H1 (cell line): ENCODE measurements at regions not wholly inside any gene's neighbourhood (a gene's known extent, or its start where the extent isn't known, plus 50 kb on each side); places are given as distances from the start of the nearest gene placed in this dataset.
A peak's percentile ranks its signal among the peaks of the same experiment; 100 is the strongest.

ENCODE experiments used
- CTCF ChIA-PET: fragments of 300-600 bp; sonication (Branson Sonifier 250); formaldehyde crosslinking; loops from one replicate; lab custom pipeline; 2021; ENCODE audit not compliant: partially characterized antibody; lab: Charles Lee
- POLR2A ChIA-PET: fragments of 300-600 bp; sonication (Branson Sonifier 250); formaldehyde crosslinking; loops from one replicate; lab custom pipeline; 2021; ENCODE audit warnings: inconsistent platforms; ENCODE audit not compliant: partially characterized antibody; lab: Charles Lee
- DNase-seq, 2 experiments: peaks; one replicate each; pipeline versions ENCODE4 v3.0.0 to v3.0.0-alpha.2; 2010 to 2022; ENCODE audit warnings: low spot score in 2 of 2, low read depth in 1 of 2, mixed read lengths in 1 of 2
- FAIRE-seq: peaks from 2 replicates; lab custom pipeline; 2011; peaks lifted over from hg19 to GRCh38; lab: Jason Lieb, UNC
- H2AFZ ChIP-seq: 2 replicates; pipeline ENCODE4 v1.8.1; 2012; ENCODE audit warnings: low read length, inconsistent platforms
- H2AK5ac ChIP-seq: 2 replicates; pipeline ENCODE4 v1.6.1; 2013; ENCODE audit warnings: low read depth, low read length
- H2BK120ac ChIP-seq: replicated peaks from 2 replicates; pipeline ENCODE3; 2013; ENCODE audit warnings: low read depth, low read length, inconsistent platforms
- H2BK12ac ChIP-seq: 2 replicates; pipeline ENCODE4 v1.6.1; 2013; ENCODE audit warnings: low read depth, low read length
- H2BK15ac ChIP-seq: 2 replicates; pipeline ENCODE4 v1.6.1; 2013; ENCODE audit warnings: low read length
- H2BK20ac ChIP-seq: 2 replicates; pipeline ENCODE4 v1.6.1; 2013; ENCODE audit warnings: low read length
- H2BK5ac ChIP-seq: 2 replicates; pipeline ENCODE4 v1.6.1; 2013; ENCODE audit warnings: low read depth, low read length
- H3K14ac ChIP-seq: 2 replicates; pipeline ENCODE4 v1.6.1; 2013; ENCODE audit warnings: inconsistent platforms; ENCODE audit not compliant: insufficient read length
- H3K18ac ChIP-seq: 2 replicates; pipeline ENCODE4 v1.6.1; 2013; ENCODE audit warnings: low read length; ENCODE audit errors: extremely low read depth
- H3K23ac ChIP-seq: 2 replicates; pipeline ENCODE4 v1.6.1; 2013; ENCODE audit warnings: inconsistent platforms; ENCODE audit not compliant: insufficient read length
- H3K23me2 ChIP-seq: 2 replicates; pipeline ENCODE4 v1.6.1; 2013; ENCODE audit warnings: low read depth, low read length
- H3K27ac ChIP-seq: 2 replicates; pipeline ENCODE4 v1.6.1; 2011; ENCODE audit warnings: low read depth, low read length, inconsistent platforms
- H3K27me3 ChIP-seq, 4 experiments: replicated peaks in 1 of 4; 1 replicate in 1 of 4; 2 replicates in 3 of 4; pipeline versions ENCODE4 v1.6.1 to v1.8.1; 2011 to 2013; ENCODE audit warnings: low read length in 3 of 4, mild to moderate bottlenecking in 3 of 4, inconsistent platforms in 2 of 4, mixed read lengths in 2 of 4, moderate library complexity in 1 of 4; ENCODE audit not compliant: control insufficient read depth in 3 of 4, insufficient read depth in 3 of 4; ENCODE audit errors: extremely low read depth in 1 of 4
- H3K36me3 ChIP-seq, 4 experiments: 2 replicates each; pipeline versions ENCODE4 v1.6.1 to v1.8.1; 2011 to 2013; ENCODE audit warnings: mild to moderate bottlenecking in 4 of 4, low read length in 3 of 4, moderate library complexity in 2 of 4, control low read depth in 1 of 4, inconsistent platforms in 1 of 4; ENCODE audit not compliant: insufficient read depth in 4 of 4, control insufficient read depth in 2 of 4
- H3K4ac ChIP-seq: replicated peaks from 2 replicates; pipeline ENCODE3; 2013; ENCODE audit warnings: low read length, low read depth, mixed read lengths, inconsistent platforms; ENCODE audit not compliant: insufficient read length
- H3K4me1 ChIP-seq, 4 experiments: replicated peaks in 1 of 4; 1 replicate in 1 of 4; 2 replicates in 3 of 4; pipeline versions ENCODE4 v1.6.1 to v1.8.1; 2011 to 2013; ENCODE audit warnings: low read length in 3 of 4, inconsistent platforms in 2 of 4, mixed read lengths in 1 of 4; ENCODE audit not compliant: insufficient read depth in 4 of 4, control insufficient read depth in 3 of 4
- H3K4me2 ChIP-seq, 2 experiments: 2 replicates each; pipeline versions ENCODE4 v1.6.1 to v1.8.1; 2011 to 2013; ENCODE audit warnings: low read depth in 2 of 2, low read length in 2 of 2, control low read depth in 1 of 2, inconsistent platforms in 1 of 2, mild to moderate bottlenecking in 1 of 2; ENCODE audit not compliant: insufficient read depth in 1 of 2
- H3K4me3 ChIP-seq, 4 experiments: fragments of 200-600, 300-600 bp in 1 of 4; sonication (generic), shearing (Covaris generic), sonication (Bioruptor Twin) in 1 of 4; 2 replicates each; pipeline versions ENCODE4 v1.5.1 to v1.8.1; 2011 to 2016; ENCODE audit warnings: low read length in 4 of 4, low read depth in 3 of 4, control low read depth in 2 of 4, inconsistent platforms in 2 of 4, mild to moderate bottlenecking in 2 of 4, mixed read lengths in 1 of 4, moderate library complexity in 1 of 4; ENCODE audit not compliant: insufficient read depth in 2 of 4; ENCODE audit errors: extremely low read depth in 1 of 4
- H3K56ac ChIP-seq: replicated peaks from 2 replicates; pipeline ENCODE3; 2013; ENCODE audit warnings: low read depth, mild to moderate bottlenecking, mixed read lengths, low read length, inconsistent platforms; ENCODE audit not compliant: insufficient read length
- H3K79me1 ChIP-seq: 2 replicates; pipeline ENCODE4 v1.6.1; 2013; ENCODE audit warnings: low read depth, low read length, control low read depth
- H3K79me2 ChIP-seq, 2 experiments: 2 replicates each; pipeline versions ENCODE4 v1.6.1 to v1.8.1; 2012 to 2013; ENCODE audit warnings: low read length in 2 of 2, mild to moderate bottlenecking in 2 of 2, inconsistent platforms in 1 of 2; ENCODE audit not compliant: insufficient read depth in 2 of 2, control insufficient read depth in 1 of 2
- H3K9ac ChIP-seq, 4 experiments: replicated peaks in 1 of 4; 1 replicate in 1 of 4; 2 replicates in 3 of 4; pipeline versions ENCODE4 v1.6.1 to v1.8.1; 2011 to 2013; ENCODE audit warnings: low read depth in 3 of 4, low read length in 3 of 4, control low read depth in 2 of 4, mild to moderate bottlenecking in 2 of 4, moderate library complexity in 2 of 4, inconsistent platforms in 1 of 4; ENCODE audit errors: extremely low read depth in 1 of 4
- H3K9me3 ChIP-seq, 2 experiments: 2 replicates each; pipeline versions ENCODE4 v1.6.1 to v1.8.1; 2012 to 2013; ENCODE audit warnings: mild to moderate bottlenecking in 2 of 2, moderate library complexity in 2 of 2, control low read depth in 1 of 2, inconsistent platforms in 1 of 2, low read depth in 1 of 2, low read length in 1 of 2, mixed read lengths in 1 of 2; ENCODE audit not compliant: insufficient read depth in 2 of 2
- H4K20me1 ChIP-seq, 2 experiments: replicated peaks in 1 of 2; 2 replicates each; pipeline versions ENCODE3 to v1.8.1; 2011 to 2013; ENCODE audit warnings: inconsistent platforms in 2 of 2, low read length in 2 of 2, mild to moderate bottlenecking in 1 of 2; ENCODE audit not compliant: insufficient read depth in 2 of 2, control insufficient read depth in 1 of 2
- H4K5ac ChIP-seq: 2 replicates; pipeline ENCODE4 v1.6.1; 2013; ENCODE audit warnings: low read length, low read depth, mixed read lengths, inconsistent platforms; ENCODE audit not compliant: insufficient read length
- H4K8ac ChIP-seq: 2 replicates; pipeline ENCODE4 v1.8.0; 2013; ENCODE audit warnings: mild to moderate bottlenecking, moderate library complexity, low read length, inconsistent platforms; ENCODE audit not compliant: insufficient read depth; ENCODE audit errors: extremely low read depth
- H4K91ac ChIP-seq: replicated peaks from 2 replicates; pipeline ENCODE3; 2013; ENCODE audit warnings: low read length, mixed read lengths, inconsistent platforms; ENCODE audit not compliant: insufficient read length
- RAD21 ChIP-seq, 2 experiments: IDR thresholded peaks in 1 of 2; conservative IDR thresholded peaks in 1 of 2; 2 replicates each; pipeline ENCODE4 v1.6.1; 2011; ENCODE audit warnings: low read depth in 2 of 2, low read length in 2 of 2, improper control_type of control experiment in 1 of 2, inconsistent platforms in 1 of 2, mild to moderate bottlenecking in 1 of 2, moderate library complexity in 1 of 2
- TBP ChIP-seq: IDR thresholded peaks from 2 replicates; pipeline ENCODE4 v1.6.1; 2011; ENCODE audit warnings: low read depth, low read length, improper control_type of control experiment
- WGBS, 2 experiments: shearing (Covaris generic) in 1 of 2; methylation state at CpG; one replicate each; pipeline versions ENCODE4 v1.1.6 to v1.1.7; 2013 to 2015; ENCODE audit warnings: low lambda C conversion rate in 2 of 2, mixed read lengths in 2 of 2, inconsistent platforms in 1 of 2, low coverage in 1 of 2, missing lambda C conversion rate in 1 of 2; ENCODE audit not compliant: insufficient replicate concordance in 2 of 2, insufficient coverage in 1 of 2, insufficient read length in 1 of 2; ENCODE audit errors: extremely low coverage in 1 of 2, missing lambda C conversion rate in 1 of 2; 5-methylcytosine and 5-hydroxymethylcytosine counted together

DNA sequence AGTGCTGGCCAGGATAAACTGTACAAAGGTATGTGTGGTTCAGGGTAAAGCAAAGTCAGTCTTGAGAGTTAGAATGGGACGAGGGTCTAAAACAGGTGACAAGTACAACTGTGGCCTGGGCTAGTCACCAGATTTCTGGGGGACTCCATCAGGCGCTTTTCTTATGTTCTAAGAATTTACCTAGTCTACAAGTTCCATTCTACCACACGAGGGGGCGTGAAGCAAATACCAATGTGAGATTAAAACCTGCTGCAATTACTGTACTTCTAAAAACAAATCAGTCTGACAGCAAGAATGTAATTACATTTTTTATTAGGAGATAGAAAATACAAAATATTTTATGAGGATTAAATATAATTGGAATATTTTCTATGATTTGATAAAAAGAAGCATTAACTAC, 146.5 kb downstream of the ALOX5 start:
- ChIA-PET POLR2A (no interaction called here), CTCF (interaction anchor here (1.2 kb wide), 1 partner anchor 55 kb away, joined by 4 read pairs; no protein-coding TSS in a partner anchor)
- Histone ChIP-seq H4K91ac (no peak overlapping the region), H2BK20ac (no peak overlapping the region), H3K36me3 (no peaks in the 10 kb centered on the region), H3K4me1 (peaks cover 0 to 4% (median under 1%) of the 10 kb centered on the region in 4 experiments; a peak in 2 of 7 replicates), H3K79me2 (no peaks in the 10 kb centered on the region), H4K8ac (no peak overlapping the region), H3K4me2 (no peak overlapping the region), H3K4ac (no peak overlapping the region), H2BK15ac (no peak overlapping the region), H3K23me2 (no peaks in the 10 kb centered on the region), H3K9me3 (no peaks in the 10 kb centered on the region), H3K4me3 (no peak overlapping the region), H3K79me1 (no peaks in the 10 kb centered on the region; the same call in none of the 2 replicates), H3K14ac (no peak overlapping the region), H3K23ac (no peak overlapping the region), H2BK5ac (no peak overlapping the region)
- DNase-seq, result no peak
- 82% methylated on average over 4 of the region's 4 CpGs; no CpG with 5 or more reads in 1 of the 2 experiments for WGBS, 2 experiments
- TF ChIP-seq TBP, result no peak
- peak in 1 of 2 experiments; percentile 9; a peak in 2 of 4 replicates for TF ChIP-seq RAD21 (IDR thresholded peaks at IDR 0.05 in 1 of 2, conservative IDR thresholded peaks at IDR 0.05 in 1 of 2; ENCODE audit: low read depth in 2 of 2, low read length in 2 of 2)
- TF ChIP-seq, all 59 proteins: peak for 1
- Histone ChIP-seq H4K5ac (no peak overlapping the region), H4K20me1 (peaks cover 0 to 1% of the 10 kb centered on the region in 2 experiments), H2BK12ac (no peak overlapping the region), H2AK5ac (no peak overlapping the region), H2BK120ac (no peak overlapping the region), H3K27ac (no peak overlapping the region), H3K27me3 (no peaks in the 10 kb centered on the region), H3K18ac (no peak overlapping the region), H2AFZ (no peak overlapping the region), H3K9ac (no peak overlapping the region), H3K56ac (no peak overlapping the region)
- no peak for FAIRE-seq
